HG02798 (cell line): ENCODE measurements at regions not wholly inside any gene's neighbourhood (a gene's known extent, or its start where the extent isn't known, plus 50 kb on each side); places are given as distances from the start of the nearest gene placed in this dataset.

Source experiments
- ATAC-seq: cut with Tn5 transposase; IDR thresholded peaks from one replicate; pipeline ENCODE4 v1.9.1; 2021; ENCODE audit warnings: mild to moderate bottlenecking; ENCODE audit not compliant: unreplicated experiment, poor library complexity

- no peak for ATAC-seq
Measured at GRCh38 chr12:114257687-114258086, 148.3 kb downstream of the TBX5 start.

- no peak for ATAC-seq
Measured at GRCh38 chr12:114254998-114255397, 150.9 kb downstream of the TBX5 start.

- ATAC-seq: no peak
Measured at GRCh38 chr12:114253976-114254778, 151.8 kb downstream of the TBX5 start.

- ATAC-seq: no peak
Measured at GRCh38 chr12:114248527-114248926, 157.4 kb downstream of the TBX5 start.

GRCh38 chr12:114245555-114245954, 160.4 kb downstream of the TBX5 start:
- no peak for ATAC-seq

GRCh38 chr12:114241973-114242434, 163.9 kb downstream of the TBX5 start:
- ATAC-seq: peak; percentile 43

GRCh38 chr12:114240288-114240687, 165.7 kb downstream of the TBX5 start:
- ATAC-seq: no peak

GRCh38 chr12:114238808-114239207, 167.1 kb downstream of the TBX5 start:
- ATAC-seq: no peak

- ATAC-seq: no peak
Measured at GRCh38 chr12:114237230-114237629, 168.7 kb downstream of the TBX5 start.

GRCh38 chr12:114232187-114232586, 173.8 kb downstream of the TBX5 start:
- no peak for ATAC-seq

- ATAC-seq: no peak
Measured at GRCh38 chr12:114229150-114229549, 176.8 kb downstream of the TBX5 start.

GRCh38 chr12:114226241-114226928, 179.6 kb downstream of the TBX5 start:
- ATAC-seq: no peak

GRCh38 chr12:114221957-114222630, 183.8 kb downstream of the TBX5 start:
- ATAC-seq: no peak

- ATAC-seq: no peak
Measured at GRCh38 chr12:114221136-114221833, 184.7 kb downstream of the TBX5 start.

GRCh38 chr12:114220311-114220710, 185.6 kb downstream of the TBX5 start:
- ATAC-seq: no peak

GRCh38 chr12:114218136-114218535, 187.8 kb downstream of the TBX5 start:
- ATAC-seq: no peak

GRCh38 chr12:114215746-114216145, 190.2 kb downstream of the TBX5 start:
- ATAC-seq: no peak

- ATAC-seq: no peak
Measured at GRCh38 chr12:114213055-114213581, 192.8 kb downstream of the TBX5 start.

GRCh38 chr12:114209861-114210260, 196.1 kb downstream of the TBX5 start:
- ATAC-seq: no peak

- no peak for ATAC-seq
Measured at GRCh38 chr12:114206525-114206924, 199.4 kb downstream of the TBX5 start.
